Endothelial cell of hepatic sinusoid (primary cell): ENCODE measurements at regions not wholly inside any gene's neighbourhood (a gene's known extent, or its start where the extent isn't known, plus 50 kb on each side); places are given as distances from the start of the nearest gene placed in this dataset.

Source experiments
- in situ Hi-C: cut with HindIII; loops from 2 replicates; pipeline ENCODE4 v1.10.0; 2017; ENCODE audit warnings: low sequenced_read_pairs

DNA sequence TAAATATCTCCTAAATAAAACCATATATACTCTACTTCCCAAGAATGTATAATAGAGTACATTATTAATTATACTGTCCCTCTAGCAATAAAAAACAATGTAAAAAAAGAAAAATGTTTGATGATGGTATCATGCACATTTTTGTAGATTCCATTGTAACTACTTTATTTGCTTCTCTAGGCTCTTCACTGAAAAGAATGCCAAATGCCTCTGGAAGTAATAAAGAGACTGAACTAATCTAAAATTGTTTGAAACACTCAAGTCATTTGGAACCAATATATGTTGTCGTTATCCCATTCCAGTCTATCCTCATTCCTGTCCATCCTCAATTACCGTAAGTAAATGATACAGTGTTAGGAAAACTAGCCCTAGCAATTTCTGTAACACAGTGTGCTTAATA lies 233.6 kb downstream of the C12orf50 start:
- in situ Hi-C loops = no loop called here

DNA sequence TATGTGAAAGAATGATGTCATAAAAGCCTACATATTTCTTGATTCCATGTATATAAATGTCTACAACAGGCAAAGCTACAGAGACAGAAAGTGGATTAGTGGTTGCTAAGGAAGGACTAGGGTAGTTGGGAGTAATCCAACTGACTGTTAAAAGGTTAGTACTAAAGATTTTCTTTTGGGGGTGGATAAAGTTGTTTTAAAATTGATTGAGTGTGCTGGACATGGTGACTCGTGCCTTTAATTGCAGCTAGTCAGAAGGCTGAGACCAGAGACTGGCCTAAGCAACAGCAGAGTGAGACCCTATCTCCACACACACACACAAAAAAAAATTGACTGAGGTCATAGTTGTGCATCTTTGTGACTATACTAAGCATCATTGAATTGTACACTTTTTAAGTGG lies 234.3 kb downstream of the C12orf50 start:
- in situ Hi-C loops = no loop called here

DNA sequence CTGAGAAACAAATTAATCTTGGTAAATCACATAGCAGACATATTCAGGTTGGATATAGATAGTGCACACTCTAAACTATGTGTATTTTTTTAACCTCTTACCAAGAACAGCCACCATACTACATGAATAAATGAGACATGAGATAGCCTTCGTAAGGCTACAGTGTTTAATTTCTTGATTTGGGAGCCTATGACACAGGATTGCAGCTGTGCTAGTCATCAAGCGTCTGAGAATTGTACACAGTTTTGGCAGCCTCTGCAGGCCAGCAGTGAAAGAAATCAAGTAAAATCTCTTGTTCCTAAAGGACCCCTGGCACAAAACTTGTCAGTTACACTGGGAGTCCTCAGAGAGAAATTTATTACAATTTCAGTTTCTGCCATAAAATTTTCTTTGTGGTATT lies 236.1 kb downstream of the C12orf50 start:
- in situ Hi-C loops = no loop called here

DNA sequence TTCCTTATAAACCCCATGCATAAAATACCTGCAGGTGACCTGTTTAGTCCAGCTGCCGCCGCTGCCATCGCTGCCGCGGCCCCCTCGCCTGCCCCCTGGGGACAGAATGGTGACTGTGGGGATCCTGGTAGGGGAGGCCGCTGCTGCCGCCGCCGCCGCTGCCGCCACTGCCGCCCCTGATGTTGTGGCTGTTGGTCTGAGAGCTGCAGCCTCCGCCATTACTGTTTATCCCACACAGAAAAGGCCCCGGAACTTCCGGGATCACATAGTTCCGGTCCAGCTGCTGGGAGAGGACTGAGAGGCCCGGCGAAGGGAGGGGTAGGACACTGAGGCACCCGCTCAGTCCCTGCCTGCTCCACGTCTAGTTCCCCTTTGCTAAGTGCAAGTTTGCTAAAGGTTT lies 244.9 kb downstream of the C12orf50 start:
- in situ Hi-C loops = no loop called here

DNA sequence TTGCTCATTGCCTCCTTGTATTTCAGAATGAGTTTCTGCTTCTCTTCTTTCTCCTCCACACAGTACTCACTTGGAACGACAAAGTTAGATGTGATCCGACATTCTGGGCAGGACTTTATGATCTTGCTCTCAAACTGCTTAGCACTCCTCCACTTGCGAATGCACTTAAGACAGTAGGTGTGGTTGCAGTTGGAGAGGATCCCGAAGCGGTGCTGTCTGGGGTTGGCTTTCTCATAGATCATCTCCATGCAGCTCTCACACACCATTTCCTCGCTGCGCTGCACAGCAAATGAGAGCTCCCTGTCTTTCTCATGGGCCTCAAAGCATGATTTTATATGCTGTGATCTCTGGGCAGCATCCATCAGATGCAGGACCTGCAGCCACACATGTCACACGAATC lies 245.7 kb downstream of the C12orf50 start:
- in situ Hi-C loops = no loop called here

DNA sequence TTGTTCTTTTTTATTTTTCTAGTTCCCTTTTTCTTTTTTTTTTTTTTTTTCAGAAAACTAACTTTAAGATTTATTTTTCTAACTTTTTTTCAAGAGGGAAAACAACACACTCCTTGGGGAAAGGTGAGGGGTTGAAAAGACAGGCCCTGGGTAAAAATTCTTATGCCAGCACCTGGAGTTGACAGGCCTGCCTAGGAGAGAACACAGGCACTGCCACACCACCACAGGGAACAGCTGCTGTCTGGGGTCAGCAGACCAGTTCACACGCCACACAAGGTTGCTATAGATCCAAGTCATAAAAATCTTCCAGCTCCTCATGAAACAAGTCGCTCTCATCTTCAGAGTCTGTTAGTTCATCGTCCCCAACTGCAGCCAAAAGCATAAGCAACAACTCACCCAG lies 246.4 kb downstream of the C12orf50 start:
- in situ Hi-C loops = no loop called here

DNA sequence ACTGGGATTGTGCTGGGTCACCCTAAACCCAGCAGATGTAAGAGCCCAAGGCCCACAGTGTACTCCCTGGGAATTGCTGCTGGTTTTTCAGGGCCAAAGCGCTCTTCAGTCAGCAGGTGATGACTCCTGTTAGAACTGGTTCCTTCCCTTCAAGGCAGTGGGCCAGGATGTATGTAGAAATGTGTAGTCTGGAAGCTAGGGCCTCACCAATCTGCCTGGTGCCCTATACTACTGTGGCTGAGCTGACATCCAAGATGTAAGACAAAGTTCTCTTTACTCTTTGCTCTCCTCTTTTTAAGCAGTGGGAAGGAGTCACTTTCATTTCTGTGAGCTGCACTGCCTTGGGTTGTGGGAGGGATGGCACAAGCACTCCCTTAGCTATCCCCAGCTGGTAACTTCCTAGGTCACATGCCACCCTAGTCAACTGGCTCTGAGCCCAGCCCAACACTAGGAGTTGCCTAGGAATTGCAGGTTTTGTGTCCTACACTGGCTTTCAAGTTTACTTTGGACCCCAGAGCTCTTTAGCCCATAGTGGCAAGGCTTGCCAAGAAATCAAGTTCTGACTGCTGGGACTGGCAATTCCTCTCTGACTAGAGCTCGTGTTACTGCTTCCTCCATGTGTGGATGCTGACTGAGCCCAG lies 249.2 kb downstream of the C12orf50 start:
- in situ Hi-C loops = no loop called here

DNA sequence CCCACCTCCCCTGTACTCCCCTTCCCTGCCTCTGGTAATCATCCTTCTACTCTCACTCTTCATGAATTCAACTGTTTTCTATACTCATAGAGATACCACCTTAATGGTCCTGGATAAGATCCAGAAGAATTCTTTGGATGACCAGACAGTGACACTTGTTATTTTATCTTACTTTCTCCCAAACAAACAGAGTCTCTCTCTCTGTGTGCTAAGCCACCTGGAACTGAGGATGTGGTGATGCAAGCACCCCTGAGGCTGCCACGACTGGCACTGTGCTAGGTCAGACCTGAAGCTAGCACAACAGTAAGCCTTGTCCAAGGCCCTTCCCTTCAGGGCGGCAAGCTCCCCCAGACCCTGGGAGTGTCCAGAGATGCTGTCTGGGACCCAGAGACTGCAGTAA lies 250.2 kb downstream of the C12orf50 start:
- in situ Hi-C loops = no loop called here

DNA sequence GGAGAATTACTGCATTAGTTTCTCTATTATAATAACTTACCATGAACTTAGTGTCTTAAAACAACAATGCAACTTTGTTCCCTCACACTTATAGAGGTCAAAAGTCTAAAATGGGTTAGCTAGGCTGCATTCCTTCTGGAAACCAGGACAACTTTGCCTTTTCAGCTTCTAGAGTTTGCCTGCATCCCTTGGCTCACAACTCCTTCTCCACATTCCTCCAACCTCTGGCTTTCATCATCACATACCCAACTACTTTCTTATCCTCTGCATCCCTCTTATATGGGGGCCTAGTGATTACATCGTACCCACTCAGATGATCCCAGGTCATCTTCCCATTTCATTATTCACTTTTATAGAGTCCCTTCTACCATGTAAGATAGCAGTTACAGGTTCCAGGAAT lies 251.1 kb downstream of the C12orf50 start:
- in situ Hi-C loops = no loop called here

DNA sequence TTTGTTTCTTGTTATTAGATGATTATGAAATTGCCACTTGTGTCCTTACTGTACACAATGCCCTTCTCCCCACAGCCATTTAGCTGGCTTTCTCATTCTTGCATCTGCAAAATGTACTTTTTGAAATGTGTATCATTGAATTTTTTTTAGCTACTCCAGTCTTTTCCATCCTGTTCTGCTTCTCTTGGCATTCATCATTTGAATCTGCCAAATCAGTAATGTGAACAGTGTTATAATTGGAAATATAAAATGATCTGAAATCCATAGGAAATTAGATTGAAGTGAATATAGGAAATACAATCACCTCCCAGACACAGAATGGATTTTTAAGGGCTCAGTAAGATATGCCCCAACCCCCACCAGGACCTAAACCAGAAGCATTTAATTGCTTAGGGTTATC lies 253.4 kb downstream of the C12orf50 start:
- in situ Hi-C loops = no loop called here

DNA sequence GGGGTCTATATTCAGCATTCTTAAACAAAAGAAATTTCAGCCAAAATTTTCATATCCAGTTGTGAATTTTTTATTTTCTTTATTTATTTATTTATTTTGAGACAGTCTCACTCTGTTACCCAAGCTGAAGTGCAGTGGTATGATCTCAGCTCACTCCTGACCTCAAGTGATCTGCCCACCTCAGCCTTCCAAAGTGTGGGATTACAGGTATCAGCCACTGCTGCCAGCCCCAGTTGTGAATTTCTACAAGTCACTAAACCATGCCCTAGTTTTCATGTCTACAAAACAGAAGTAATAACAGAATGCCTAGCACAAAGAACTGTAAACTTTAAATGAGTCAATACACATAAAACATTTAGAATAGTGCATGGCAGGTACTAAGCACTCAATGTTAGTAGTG lies 254.2 kb downstream of the C12orf50 start:
- in situ Hi-C loops = no loop called here

DNA sequence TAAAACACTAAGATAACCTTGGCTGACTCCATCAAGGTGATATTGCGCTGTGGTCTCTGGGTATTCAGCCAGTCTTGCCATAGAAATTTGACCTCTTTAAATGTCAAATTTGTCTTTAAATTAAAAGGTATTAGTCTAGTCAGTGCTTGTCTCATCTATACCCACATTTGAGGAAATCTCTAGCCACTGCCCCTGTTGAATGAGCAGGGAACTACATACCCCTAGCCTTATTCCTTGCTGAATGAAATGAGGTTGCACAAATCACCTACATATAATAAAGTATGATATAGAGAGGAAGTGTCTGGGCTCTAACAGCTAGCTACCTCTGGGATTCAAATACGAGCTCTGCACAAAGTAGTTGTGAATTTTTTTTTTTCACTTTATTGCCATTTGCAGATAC lies 256.8 kb downstream of the C12orf50 start:
- in situ Hi-C loops = no loop called here

DNA sequence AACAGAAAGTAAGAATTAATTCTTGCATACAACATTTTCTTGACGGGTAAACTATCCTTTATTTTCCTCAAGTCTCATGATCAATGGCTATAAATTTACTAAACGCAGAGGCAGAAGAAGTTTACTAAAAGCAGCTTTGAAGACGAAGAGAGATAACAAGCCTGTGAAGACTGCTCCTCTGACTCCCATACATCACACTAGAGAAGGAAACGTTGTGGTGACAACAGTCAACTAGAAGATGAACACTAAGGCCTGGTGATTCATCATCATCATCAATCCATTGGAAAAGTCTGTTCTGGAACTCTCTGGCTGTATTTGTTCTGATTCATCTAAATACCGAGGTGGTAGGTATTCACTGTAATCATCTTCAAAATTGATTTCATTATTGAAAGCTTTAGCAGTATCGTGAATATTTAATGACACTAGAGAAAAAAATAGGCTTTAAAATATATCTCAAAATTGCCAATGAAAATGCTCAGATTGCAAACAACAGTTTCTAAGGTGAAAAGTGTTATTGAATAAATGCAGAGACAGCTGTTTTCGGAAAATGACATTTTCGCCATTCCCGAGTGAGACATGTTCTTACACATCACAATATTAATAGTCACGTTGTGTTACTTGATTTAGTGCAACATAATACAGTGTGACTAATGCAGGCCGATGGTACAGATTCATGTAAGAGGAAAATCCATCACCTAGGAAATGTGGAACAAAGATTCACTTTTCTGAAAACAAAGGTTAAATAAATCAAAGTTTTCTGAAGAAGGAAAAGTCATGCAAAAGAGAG lies 260.5 kb downstream of the C12orf50 start:
- in situ Hi-C loops = no loop called here

DNA sequence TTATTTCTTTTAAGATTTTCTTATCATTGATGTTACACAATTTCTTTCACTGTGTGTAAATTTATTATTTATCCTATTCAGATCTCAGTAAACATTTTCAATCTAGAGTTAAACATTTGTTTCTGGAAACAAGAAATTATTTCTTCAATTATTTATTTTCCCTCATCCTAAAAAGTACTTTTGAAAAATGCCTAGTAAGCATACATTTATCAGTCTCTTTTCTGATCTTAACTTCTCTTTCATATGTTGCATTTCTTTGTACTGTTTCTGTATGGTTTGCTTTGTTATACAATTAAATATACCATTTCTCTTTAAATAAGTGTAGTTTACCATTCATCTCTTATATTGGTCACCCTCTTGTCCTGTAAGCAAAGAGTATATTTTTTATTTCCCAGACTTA lies 263.2 kb downstream of the C12orf50 start:
- in situ Hi-C loops = no loop called here

DNA sequence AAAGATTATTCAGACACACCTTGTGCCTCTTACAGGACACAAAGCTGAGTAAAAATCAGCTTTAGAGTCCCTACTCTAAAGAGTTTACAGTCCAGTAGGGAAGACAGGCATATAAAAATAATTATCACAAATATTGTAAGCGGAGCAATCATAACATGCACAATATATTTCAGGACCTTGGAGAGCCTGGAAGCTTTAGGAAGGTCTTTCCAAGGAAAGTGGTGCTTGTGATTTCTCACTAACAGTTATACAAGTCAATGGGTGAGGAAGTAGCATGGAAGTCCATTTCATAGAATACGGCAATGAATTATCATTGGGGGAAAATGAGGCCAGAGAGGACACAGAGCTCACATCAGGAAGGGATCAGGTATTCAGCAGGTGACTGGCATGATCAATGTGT lies 268.3 kb downstream of the C12orf50 start:
- in situ Hi-C loops = no loop called here

DNA sequence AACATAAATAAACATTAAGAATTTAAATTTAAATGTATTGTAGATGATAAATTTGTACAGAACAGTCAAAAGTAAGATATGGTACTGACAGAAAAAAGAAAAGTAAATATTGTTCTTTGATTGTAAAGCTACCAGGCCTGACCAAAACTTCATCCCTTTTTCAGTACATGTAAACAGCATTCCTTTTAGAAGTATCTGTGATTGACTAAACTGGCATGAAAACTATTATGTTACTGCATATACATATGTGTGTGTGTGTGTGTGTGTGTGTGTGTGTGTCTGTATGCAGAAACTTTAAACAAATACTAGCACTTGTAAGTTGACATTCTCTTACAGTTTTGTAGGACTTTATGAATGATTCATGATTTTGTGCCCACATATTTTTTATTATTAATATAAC lies 270.9 kb downstream of the C12orf50 start:
- in situ Hi-C loops = no loop called here

DNA sequence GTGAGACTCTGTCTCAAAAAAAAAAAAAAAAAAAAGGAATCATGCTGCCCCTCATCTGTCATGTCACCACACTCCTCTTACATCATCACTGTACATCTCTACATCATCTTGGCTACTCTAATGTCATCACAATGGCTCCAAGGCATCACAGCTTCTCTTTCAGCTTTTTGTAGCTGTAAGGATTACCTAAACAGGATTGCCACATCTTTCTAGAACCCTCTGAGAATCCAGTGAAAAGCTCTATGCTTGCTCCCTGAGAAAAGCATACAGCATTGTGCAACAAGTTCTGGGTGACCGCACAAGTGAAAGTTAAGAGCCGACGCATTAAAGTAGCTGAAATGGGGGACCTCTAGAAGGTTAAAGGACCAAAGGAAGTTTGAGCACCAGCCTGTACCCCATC lies 272.5 kb downstream of the C12orf50 start:
- in situ Hi-C loops = no loop called here

DNA sequence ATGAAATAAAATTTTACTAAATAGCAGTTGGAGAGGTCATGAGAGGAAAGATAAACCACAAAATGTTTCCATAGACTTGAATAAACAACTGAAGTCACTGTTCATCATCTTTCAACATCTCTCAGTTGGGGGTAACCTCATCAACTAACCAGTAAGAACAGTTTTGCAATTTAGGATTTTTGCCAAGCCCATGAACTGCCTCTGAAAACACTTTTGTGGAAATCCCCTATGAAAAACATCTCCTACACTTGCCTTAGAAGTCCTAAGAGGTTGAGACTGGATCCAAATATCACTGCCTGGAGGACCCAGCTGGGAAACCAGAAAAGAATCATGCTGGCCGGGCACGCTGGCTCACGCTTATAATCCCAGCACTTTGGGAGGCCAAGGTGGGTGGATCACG lies 273.1 kb downstream of the C12orf50 start:
- in situ Hi-C loops = no loop called here

DNA sequence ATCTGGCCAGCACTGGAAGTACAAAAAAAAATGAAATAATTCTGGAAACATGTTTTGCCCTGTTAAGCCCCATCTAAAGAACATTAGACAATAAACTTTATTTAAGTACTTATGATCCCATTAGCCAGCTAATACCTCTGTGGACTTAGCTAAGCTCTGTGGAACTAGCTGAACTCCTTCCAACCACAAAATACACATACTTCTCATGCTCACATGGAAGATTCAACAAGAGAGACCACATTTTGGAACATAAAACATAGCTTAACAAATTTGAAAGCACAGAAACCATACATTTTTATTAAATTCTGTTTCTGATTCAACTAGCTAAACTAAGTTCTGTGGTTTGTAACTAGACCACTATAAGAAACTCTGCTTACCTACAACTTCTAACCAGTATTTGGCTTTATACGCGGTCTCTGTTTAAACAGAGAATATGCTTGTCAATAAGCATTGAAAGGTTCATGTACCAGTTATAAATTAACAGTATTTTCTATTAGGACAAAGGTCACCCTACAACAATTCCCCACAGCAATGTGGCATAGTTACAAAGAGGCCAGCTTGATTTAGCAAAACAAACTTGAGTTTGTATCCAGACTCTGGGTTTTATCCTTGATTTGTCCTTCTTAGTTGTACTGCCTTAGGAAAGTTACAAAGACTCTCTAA lies 300.1 kb downstream of the C12orf50 start:
- in situ Hi-C loops = no loop called here

DNA sequence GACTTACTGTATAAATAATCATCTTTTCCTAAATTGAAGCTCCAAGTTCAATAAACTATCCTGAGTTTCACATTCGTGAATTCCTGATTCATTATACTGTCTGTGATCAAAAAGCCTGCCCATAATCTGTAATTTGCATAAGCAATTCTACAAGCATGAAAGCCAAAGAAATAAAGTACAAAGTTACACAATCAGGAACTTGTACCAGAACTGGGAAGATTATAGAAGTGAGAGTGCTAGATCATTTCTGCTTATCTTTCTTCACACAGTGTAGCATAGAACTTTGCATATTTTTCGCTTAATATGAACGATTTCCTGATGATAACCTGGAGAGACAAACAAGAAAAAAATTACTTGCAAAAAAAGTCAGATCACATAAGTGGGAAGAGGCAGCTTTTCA lies 308.2 kb downstream of the C12orf50 start:
- in situ Hi-C loops = no loop called here

DNA sequence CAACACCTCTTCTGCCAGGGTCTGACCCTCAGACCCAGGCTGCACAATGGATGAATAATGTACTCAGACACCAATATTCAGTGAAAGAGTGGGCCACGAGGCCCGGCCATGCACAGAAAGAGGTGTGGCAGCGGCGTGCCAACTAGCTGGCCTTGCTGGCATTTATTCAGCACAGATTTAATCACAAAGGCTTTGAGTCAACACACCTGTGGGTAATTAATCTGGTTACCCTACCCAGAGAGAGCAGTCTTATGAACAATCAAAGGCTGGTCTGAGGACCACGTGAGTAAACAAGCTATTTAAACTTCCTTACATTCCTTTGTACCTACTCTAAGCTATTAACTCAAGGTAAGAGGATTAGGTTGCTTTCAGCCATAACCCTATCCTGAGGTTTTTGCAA lies 324.8 kb downstream of the C12orf50 start:
- in situ Hi-C loops = no loop called here

DNA sequence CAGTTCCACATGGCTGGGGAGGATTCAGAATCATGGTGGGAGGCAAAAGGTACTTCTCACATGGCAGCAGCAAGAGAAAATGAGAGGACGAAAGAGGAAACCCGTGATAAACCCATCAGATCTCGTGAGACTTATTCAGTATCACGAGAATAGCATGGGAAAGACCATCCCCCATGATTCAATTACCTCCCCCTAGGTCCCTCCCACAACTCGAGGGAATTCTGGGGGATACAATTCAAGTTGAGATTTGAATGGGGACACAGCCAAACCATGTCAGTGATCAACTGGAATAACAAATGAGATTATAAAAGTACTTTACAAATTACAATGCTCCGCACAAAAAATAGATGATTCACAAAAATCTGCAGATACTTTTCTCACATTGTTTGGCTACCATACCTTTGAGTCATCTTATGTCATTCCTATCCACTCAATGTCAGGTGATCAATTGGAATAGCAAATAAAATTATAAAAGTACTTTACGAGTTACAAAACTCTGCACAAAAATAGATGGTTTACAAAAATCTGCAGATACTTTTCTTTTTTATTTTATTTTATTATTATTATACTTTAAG lies 338.9 kb downstream of the C12orf50 start:
- in situ Hi-C loops = no loop called here
